GM23338 (cell line): ENCODE measurements at regions not wholly inside any gene's neighbourhood (a gene's known extent, or its start where the extent isn't known, plus 50 kb on each side); places are given as distances from the start of the nearest gene placed in this dataset.

Experiments
- ATAC-seq: fragments of 200-7000 bp; cut with Tn5 transposase; 3 replicates; pipeline ENCODE4 v1.9.1; 2020
- DNase-seq: peaks from one replicate; pipeline ENCODE4 v3.0.0-alpha.2; 2015; ENCODE audit warnings: low spot score
- H2AFZ ChIP-seq: fragments of 200-600 bp; sonication (generic); 2 replicates; pipeline ENCODE4 v1.8.0; 2016; ENCODE audit warnings: antibody characterized with exemption, mild to moderate bottlenecking, moderate library complexity
- H3F3A ChIP-seq: fragments of 200-600 bp; sonication (generic); replicated peaks from 2 replicates; pipeline ENCODE4 v1.8.0; 2017; ENCODE audit warnings: antibody characterized with exemption, mixed run types, low read depth
- H3K27ac ChIP-seq: fragments of 200-600 bp; sonication (generic); 2 replicates; pipeline ENCODE4 v1.6.1; 2016; ENCODE audit warnings: low read depth
- H3K27me3 ChIP-seq: fragments of 200-600 bp; sonication (generic); 2 replicates; pipeline ENCODE4 v1.8.0; 2016; ENCODE audit warnings: mild to moderate bottlenecking, mixed run types, moderate library complexity; ENCODE audit not compliant: insufficient read depth
- H3K36me3 ChIP-seq: fragments of 200-600 bp; sonication (generic); 2 replicates; pipeline ENCODE4 v1.8.0; 2016; ENCODE audit warnings: mild to moderate bottlenecking; ENCODE audit not compliant: insufficient read depth
- H3K4me1 ChIP-seq: fragments of 200-600 bp; sonication (generic); 2 replicates; pipeline ENCODE4 v1.8.0; 2016; ENCODE audit warnings: mild to moderate bottlenecking, moderate library complexity; ENCODE audit not compliant: insufficient read depth
- H3K4me2 ChIP-seq: fragments of 200-600 bp; sonication (generic); 2 replicates; pipeline ENCODE4 v1.7.1; 2017; ENCODE audit warnings: mixed run types
- H3K4me3 ChIP-seq: fragments of 200-600 bp; sonication (generic); 2 replicates; pipeline ENCODE4 v1.6.1; 2016; ENCODE audit warnings: mixed run types
- H3K79me2 ChIP-seq: fragments of 200-600 bp; sonication (generic); replicated peaks from 2 replicates; pipeline ENCODE4 v1.8.0; 2017; ENCODE audit warnings: mild to moderate bottlenecking; ENCODE audit not compliant: insufficient read depth
- H3K9me2 ChIP-seq: fragments of 200-600 bp; sonication (generic); 2 replicates; pipeline ENCODE4 v1.8.0; 2017; ENCODE audit not compliant: insufficient read depth
- H4K20me1 ChIP-seq: fragments of 200-600 bp; sonication (generic); replicated peaks from 2 replicates; pipeline ENCODE4 v1.8.0; 2017; ENCODE audit warnings: mild to moderate bottlenecking; ENCODE audit not compliant: insufficient read depth
- H3K27ac Mint-ChIP-seq: 2 replicates; pipeline ENCODE4 v1.8.0; 2020; ENCODE audit warnings: inconsistent platforms, mild to moderate bottlenecking, moderate library complexity, mixed read lengths
- H3K27me3 Mint-ChIP-seq: 3 replicates; pipeline ENCODE4 v1.8.0; 2022; ENCODE audit warnings: low read depth, mild to moderate bottlenecking, moderate library complexity, mixed read lengths, inconsistent platforms; ENCODE audit not compliant: insufficient read depth, poor library complexity
- H3K36me3 Mint-ChIP-seq: 3 replicates; pipeline ENCODE4 v1.8.0; 2021; ENCODE audit warnings: low read depth, mild to moderate bottlenecking, inconsistent platforms, moderate library complexity, mixed read lengths
- H3K4me1 Mint-ChIP-seq: 3 replicates; pipeline ENCODE4 v1.8.0; 2020; ENCODE audit warnings: mild to moderate bottlenecking, inconsistent platforms, mixed read lengths
- H3K4me3 Mint-ChIP-seq: 3 replicates; pipeline ENCODE4 v1.8.0; 2021; ENCODE audit warnings: moderate library complexity, mild to moderate bottlenecking, inconsistent platforms, mixed read lengths
- H3K9me3 Mint-ChIP-seq: 3 replicates; pipeline ENCODE4 v1.8.0; 2020; ENCODE audit warnings: moderate library complexity, mild to moderate bottlenecking, inconsistent platforms, mixed read lengths
- CREB1 ChIP-seq: fragments of 250-450 bp; sonication (Bioruptor Pico); IDR thresholded peaks from 2 replicates; pipeline ENCODE4 v1.5.0; 2020; ENCODE audit warnings: low read depth, mild to moderate bottlenecking, moderate library complexity
- CTCF ChIP-seq, 2 experiments: fragments of 200-600 bp in 1 of 2; sonication (generic) in 1 of 2; conservative IDR thresholded peaks; 2 replicates each; pipeline versions ENCODE4 v1.5.1 to v1.6.1; 2016 to 2017; ENCODE audit warnings: antibody characterized with exemption in 2 of 2, low read depth in 2 of 2, mild to moderate bottlenecking in 2 of 2, moderate library complexity in 1 of 2
- EZH2 ChIP-seq: fragments of 200-600 bp; sonication (generic); IDR thresholded peaks from one replicate; pipeline ENCODE4 v1.8.0; 2017; ENCODE audit warnings: antibody characterized with exemption, mild to moderate bottlenecking, low read depth; ENCODE audit not compliant: unreplicated experiment
- EZH2phosphoT487 ChIP-seq: fragments of 200-600 bp; sonication (generic); IDR thresholded peaks from one replicate; pipeline ENCODE4 v1.8.1; 2018; ENCODE audit warnings: antibody characterized with exemption; ENCODE audit not compliant: unreplicated experiment
- JUNB ChIP-seq: IDR thresholded peaks from one replicate; pipeline ENCODE4 v1.6.1; 2016; ENCODE audit warnings: antibody characterized with exemption; ENCODE audit not compliant: unreplicated experiment
- NANOG ChIP-seq: IDR thresholded peaks from 2 replicates; pipeline ENCODE4 v1.6.1; 2016; ENCODE audit warnings: antibody characterized with exemption, borderline replicate concordance
- REST ChIP-seq: IDR thresholded peaks from one replicate; pipeline ENCODE4 v1.6.1; 2018; ENCODE audit warnings: antibody characterized with exemption; ENCODE audit not compliant: unreplicated experiment
- STAT1 ChIP-seq: IDR thresholded peaks from one replicate; pipeline ENCODE4 v1.6.1; 2016; ENCODE audit warnings: antibody characterized with exemption; ENCODE audit not compliant: unreplicated experiment
- ZNF331 ChIP-seq: fragments of 250-450 bp; sonication (Bioruptor Pico); IDR thresholded peaks from 2 replicates; pipeline ENCODE4 v1.5.0; 2020; ENCODE audit warnings: low read depth, mild to moderate bottlenecking, moderate library complexity
- ZNF462 ChIP-seq: fragments of 250-450 bp; sonication (Bioruptor Pico); IDR thresholded peaks from 2 replicates; pipeline ENCODE4 v1.5.0; 2020; ENCODE audit warnings: mild to moderate bottlenecking, moderate library complexity
- TF ChIP-seq, protein P1 (sequence below): IDR thresholded peaks from 2 replicates; pipeline ENCODE4 v1.6.1; 2016; ENCODE audit warnings: antibody characterized with exemption

- Mint-ChIP-seq H3K27me3 (peaks cover 2% of the 10 kb centered on the region), H3K4me3 (no peak overlapping the region), H3K27ac (no peak overlapping the region), H3K36me3 (no peaks in the 10 kb centered on the region), H3K9me3 (no peaks in the 10 kb centered on the region), H3K4me1 (peaks cover 5% of the 10 kb centered on the region; the same call in 2 of the 3 replicates)
- Histone ChIP-seq H3K4me1 (no peaks in the 10 kb centered on the region), H3K9me2 (peaks cover 3% of the 10 kb centered on the region; the same call in 1 of the 2 replicates), H3K4me3 (no peak overlapping the region), H3K4me2 (no peak overlapping the region), H3K27me3 (no peaks in the 10 kb centered on the region), H3F3A (no peaks in the 10 kb centered on the region), H2AFZ (no peak overlapping the region), H4K20me1 (no peaks in the 10 kb centered on the region), H3K79me2 (no peaks in the 10 kb centered on the region), H3K27ac (no peak overlapping the region), H3K36me3 (no peaks in the 10 kb centered on the region)
- no peak for DNase-seq
- TF ChIP-seq CREB1 (CRISPR knock-in tag) = no peak
- no peak for TF ChIP-seq ZNF331 (CRISPR knock-in tag)
- no peak for TF ChIP-seq REST
- TF ChIP-seq NANOG = no peak
- TF ChIP-seq EZH2phosphoT487 = no peak
- no peak for TF ChIP-seq JUNB
- TF ChIP-seq CTCF (conservative IDR thresholded peaks at IDR 0.05; ENCODE audit: low read depth in 2 of 2) = no peak
- TF ChIP-seq ZNF462 (CRISPR knock-in tag) = no peak
- no peak for TF ChIP-seq EZH2
- no peak for TF ChIP-seq STAT1
- TF ChIP-seq, protein P1, sequence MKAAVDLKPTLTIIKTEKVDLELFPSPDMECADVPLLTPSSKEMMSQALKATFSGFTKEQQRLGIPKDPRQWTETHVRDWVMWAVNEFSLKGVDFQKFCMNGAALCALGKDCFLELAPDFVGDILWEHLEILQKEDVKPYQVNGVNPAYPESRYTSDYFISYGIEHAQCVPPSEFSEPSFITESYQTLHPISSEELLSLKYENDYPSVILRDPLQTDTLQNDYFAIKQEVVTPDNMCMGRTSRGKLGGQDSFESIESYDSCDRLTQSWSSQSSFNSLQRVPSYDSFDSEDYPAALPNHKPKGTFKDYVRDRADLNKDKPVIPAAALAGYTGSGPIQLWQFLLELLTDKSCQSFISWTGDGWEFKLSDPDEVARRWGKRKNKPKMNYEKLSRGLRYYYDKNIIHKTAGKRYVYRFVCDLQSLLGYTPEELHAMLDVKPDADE = no peak
- ATAC-seq = no peak
Observed at GRCh38 chr20:57043091-57043490, 223.3 kb downstream of the BMP7 start.
